C4-2B (cell line): ENCODE measurements at regions not wholly inside any gene's neighbourhood (a gene's known extent, or its start where the extent isn't known, plus 50 kb on each side); places are given as distances from the start of the nearest gene placed in this dataset.

Source experiments
- H3K27ac ChIP-seq: fragments of 450-650 bp; 2 replicates; pipeline ENCODE4 v1.5.1; 2017
- ZFX ChIP-seq: fragments of 450-650 bp; IDR thresholded peaks from 2 replicates; pipeline ENCODE4 v1.6.1; 2017
- TF ChIP-seq, protein P1 (sequence below): fragments of 450-650 bp; conservative IDR thresholded peaks from 2 replicates; pipeline ENCODE4 v1.5.1; 2017; ENCODE audit warnings: mild to moderate bottlenecking

DNA sequence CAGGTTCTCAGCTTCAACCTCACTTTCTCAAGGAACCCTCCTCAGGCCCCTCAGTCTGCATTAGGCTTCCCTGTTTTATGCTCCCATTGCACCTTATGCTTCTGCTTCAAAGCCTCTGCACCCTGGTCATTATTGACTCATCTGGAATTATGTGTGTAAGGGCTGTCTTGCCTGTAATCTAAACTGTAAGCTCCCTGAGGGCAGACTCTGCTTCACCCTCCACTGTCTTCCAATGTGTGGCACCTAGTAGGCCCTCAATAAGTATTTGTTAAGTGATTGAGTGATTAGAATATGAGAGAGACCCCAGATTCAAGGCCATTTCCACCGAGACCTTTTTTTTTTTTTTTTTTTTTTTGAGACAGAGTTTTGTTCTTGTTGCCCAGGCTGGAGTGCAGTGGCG, 79.1 kb downstream of the VCPKMT start:
- H3K27ac ChIP-seq = no peak overlapping the region
- TF ChIP-seq ZFX = no peak
- TF ChIP-seq, protein P1, sequence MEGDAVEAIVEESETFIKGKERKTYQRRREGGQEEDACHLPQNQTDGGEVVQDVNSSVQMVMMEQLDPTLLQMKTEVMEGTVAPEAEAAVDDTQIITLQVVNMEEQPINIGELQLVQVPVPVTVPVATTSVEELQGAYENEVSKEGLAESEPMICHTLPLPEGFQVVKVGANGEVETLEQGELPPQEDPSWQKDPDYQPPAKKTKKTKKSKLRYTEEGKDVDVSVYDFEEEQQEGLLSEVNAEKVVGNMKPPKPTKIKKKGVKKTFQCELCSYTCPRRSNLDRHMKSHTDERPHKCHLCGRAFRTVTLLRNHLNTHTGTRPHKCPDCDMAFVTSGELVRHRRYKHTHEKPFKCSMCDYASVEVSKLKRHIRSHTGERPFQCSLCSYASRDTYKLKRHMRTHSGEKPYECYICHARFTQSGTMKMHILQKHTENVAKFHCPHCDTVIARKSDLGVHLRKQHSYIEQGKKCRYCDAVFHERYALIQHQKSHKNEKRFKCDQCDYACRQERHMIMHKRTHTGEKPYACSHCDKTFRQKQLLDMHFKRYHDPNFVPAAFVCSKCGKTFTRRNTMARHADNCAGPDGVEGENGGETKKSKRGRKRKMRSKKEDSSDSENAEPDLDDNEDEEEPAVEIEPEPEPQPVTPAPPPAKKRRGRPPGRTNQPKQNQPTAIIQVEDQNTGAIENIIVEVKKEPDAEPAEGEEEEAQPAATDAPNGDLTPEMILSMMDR = no peak

- TF ChIP-seq ZFX = no peak
- TF ChIP-seq, protein P1 = no peak
- no peak overlapping the region for H3K27ac ChIP-seq
Observed at GRCh38 chr14:50037852-50038251, 78.5 kb downstream of the VCPKMT start.

DNA sequence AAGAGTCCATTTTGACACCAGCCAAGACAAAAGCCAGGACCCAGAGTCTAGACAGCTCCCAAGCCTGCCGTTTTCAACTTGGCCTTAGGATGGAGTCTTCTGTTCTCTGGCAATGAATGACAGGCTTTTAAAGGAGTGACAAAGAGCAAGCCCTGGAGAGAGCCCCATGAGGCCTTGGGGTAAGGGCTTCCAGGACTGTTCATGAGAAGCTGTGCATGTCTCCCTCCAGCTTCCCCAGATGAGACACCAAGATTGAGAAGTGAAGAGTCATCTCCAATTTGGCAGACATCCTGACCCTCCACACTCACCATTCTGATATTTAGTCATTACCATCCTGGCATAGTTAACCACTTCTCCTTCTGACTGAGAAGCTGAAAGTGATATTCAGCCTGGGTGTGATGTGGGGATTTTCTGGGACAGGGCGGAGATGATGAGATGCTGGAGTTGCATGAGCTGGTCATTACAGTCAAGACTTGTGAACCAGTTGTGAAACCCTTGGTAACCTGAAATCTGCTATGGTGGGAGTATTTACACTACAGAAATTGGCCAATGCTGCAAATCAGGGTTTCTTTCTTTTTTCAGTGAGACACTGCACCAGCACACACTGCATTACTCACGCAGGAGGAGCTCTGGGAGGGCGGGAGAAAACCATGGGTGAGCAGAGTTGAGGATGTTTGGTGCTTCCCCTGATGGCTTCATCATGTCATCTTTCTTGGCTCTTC, 77.8 kb downstream of the VCPKMT start:
- no peak for TF ChIP-seq ZFX
- TF ChIP-seq, protein P1 = no peak
- no peak overlapping the region for H3K27ac ChIP-seq

- no peak overlapping the region for H3K27ac ChIP-seq
- no peak for TF ChIP-seq ZFX
- TF ChIP-seq, protein P1 = no peak
Observed at GRCh38 chr14:50039120-50039517, 77.3 kb downstream of the VCPKMT start.

GRCh38 chr14:50039734-50040400, 76.5 kb downstream of the VCPKMT start:
- TF ChIP-seq, protein P1 = no peak
- no peak for TF ChIP-seq ZFX
- no peak overlapping the region for H3K27ac ChIP-seq

GRCh38 chr14:50040401-50040775, 76.0 kb downstream of the VCPKMT start:
- no peak overlapping the region for H3K27ac ChIP-seq

More at GRCh38 chr14:50040401-50040775, 76.0 kb downstream of the VCPKMT start:
- no peak for TF ChIP-seq ZFX
- TF ChIP-seq, protein P1 = no peak
